ENCODE measurements at regions not wholly inside any gene's neighbourhood (a gene's known extent, or its start where the extent isn't known, plus 50 kb on each side); places are given as distances from the start of the nearest gene placed in this dataset.
"Not testable (repeated sequence)": the region's sequence is repeated elsewhere in the genome, so short reads cannot be mapped to it uniquely, and the experiment has no call there.

DNA sequence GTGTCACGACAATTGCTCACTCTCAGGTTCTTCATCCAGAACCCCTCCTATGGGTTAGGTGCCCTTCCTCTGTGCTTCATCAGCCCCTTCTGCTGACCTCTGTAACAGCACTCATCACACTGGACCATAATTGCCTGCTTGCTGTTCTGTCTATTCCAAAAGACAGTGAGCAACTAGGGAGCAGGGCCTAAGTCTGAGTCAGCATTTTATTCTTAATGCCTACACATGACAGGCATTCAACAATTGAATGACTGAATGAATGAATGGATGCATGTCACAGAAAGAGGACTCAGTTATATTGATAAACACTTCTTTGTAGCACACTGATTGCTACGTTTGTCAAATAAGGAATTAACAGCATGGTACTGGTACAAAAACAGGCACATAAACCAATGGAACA lies 317.0 kb downstream of the ZIC3 start:
- no peak for DNase-seq (ENCODE audit: low spot score)

GRCh38 chrX:137884813-137885212 lies 318.9 kb downstream of the ZIC3 start:
- not testable (repeated sequence) for DNase-seq (ENCODE audit: low spot score)

DNA sequence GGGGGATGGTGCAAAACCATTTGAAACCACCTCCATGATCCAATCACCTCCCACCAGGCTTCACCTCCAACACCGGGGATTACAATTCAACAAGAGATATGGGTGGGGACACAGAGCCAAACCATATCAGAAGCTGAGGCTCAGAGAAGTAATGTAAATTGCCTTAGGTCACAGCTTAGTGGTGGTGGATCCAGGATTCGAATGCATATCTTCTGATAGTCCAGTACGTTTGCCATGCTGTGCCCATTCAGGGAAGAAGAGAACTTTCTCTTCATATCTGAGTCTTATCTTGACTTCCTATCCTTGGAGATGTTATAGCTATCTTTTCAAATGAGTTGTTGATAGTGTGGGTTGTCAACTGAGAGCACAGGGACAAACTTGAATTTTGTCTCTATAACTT lies 325.5 kb downstream of the ZIC3 start:
- no peak for DNase-seq (ENCODE audit: low spot score)

- no peak for DNase-seq (ENCODE audit: low spot score)
Measured at GRCh38 chrX:137896123-137896522, 330.2 kb downstream of the ZIC3 start.

DNA sequence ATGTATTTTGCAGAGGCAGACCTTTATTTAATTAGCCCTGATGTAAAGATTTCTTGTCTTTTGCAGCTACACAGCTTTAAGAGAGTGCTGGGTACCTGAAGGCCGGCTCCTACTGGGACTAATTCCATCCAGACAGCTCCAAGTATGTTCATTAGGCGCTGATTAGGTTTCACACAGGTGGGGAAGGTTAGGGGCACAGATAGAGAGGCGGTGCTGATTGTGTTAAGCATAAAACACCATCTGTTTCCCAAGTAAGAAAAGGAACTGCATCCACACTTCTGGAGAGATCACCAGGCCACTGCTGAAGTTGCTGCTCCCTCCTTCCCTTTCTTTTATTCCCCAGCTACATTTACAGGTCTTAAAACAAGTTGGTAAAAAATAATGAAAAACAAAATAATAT lies 349.5 kb downstream of the ZIC3 start:
- DNase-seq (ENCODE audit: low spot score), result no peak

DNA sequence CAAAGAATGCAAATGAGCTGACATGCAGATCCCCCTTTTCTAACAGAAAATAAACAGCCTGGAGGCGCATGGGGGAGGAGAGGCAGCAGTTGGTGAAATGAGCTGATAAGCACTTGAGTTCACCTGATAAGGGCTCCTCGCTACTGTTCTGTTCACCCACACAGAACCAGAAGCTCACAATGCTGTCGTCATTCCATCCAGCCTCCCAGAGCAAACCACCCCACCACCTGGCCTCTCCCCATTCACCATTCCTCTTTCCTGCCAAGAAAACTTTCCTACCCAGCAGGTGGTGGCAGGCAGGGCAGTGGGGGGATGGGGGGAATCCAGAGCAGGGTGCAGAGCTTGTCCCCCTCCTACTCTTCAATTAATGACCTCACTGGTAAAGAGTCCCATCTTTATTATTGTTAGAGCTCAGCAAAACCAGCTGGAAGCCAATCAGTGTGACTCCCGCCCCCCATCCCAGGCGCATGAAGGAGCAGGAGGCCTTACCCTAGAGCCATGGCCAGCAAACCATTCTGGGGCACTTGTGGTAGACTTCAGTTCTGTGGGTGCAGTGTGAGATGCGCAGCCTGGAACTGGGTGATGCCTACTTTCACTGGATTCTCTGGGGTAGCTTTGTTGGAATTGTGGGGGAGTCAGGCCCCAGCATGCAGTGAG lies 350.3 kb downstream of the ZIC3 start:
- no peak for DNase-seq (ENCODE audit: low spot score)

- peak; percentile 8 for DNase-seq (ENCODE audit: low spot score)
Measured at GRCh38 chrX:137926090-137926489, 360.2 kb downstream of the ZIC3 start.

GRCh38 chrX:137929951-137930350 lies 364.0 kb downstream of the ZIC3 start:
- DNase-seq (ENCODE audit: low spot score), result no peak

- DNase-seq (ENCODE audit: low spot score), result no peak
Measured at GRCh38 chrX:137930533-137930932, 364.6 kb downstream of the ZIC3 start.

- DNase-seq (ENCODE audit: low spot score), result not testable (repeated sequence)
Measured at GRCh38 chrX:137934214-137934613, 368.3 kb downstream of the ZIC3 start.

- DNase-seq (ENCODE audit: low spot score), result not testable (repeated sequence)
Measured at GRCh38 chrX:137934887-137935286, 369.0 kb downstream of the ZIC3 start.

- no peak for DNase-seq (ENCODE audit: low spot score)
Measured at GRCh38 chrX:137945470-137945869, 379.5 kb downstream of the ZIC3 start.

DNA sequence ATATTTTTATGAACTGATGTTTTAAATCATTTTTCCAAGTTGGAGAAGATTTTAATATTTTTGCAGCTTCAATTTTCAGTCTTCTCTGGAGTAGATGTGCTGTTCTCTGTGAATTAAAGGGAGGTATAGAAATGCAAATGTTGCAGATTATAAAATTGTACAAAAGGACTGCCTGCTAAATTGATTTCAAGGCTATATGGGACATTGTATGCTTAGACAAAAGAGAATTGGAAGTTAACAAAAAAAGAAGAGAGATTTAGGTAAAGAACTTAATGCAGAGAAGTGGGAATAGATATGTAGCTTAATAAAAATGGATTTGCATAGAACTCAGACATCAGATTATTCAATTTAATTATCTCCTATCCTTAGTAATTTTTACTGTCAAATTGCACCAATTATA lies 403.3 kb downstream of the ZIC3 start:
- no peak for DNase-seq (ENCODE audit: low spot score)

DNA sequence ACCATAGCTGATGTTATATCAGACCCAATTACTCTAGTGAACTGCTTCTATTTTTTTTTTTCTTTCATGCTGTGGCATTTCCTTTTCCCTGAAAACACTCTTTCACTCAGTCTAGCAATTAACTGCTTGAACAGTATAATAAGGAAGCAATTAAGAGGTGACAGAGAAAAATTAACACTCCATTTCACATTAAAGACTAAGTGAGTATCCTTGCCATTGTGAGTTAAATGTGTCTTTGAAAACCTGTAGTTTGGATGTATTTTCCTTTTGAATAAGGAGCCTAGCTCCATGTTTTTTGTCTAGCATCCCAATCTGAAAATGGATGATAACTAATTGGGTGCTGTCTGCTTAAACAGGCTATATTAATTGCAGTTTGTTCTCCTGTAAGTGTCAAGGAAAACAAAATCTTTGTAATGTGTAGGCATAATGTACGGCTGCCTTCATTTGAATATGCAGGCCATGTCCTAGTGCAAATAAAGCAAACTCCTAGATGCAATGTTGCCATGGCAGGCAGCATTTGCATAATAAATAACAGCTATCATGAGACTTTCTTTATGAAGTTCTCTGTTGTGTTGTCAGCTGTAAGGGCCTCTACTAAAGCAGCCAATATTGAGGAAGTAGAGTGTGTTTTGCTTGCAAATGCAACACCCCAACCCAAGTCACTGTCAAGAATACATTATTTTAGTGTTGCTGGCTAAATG lies 416.7 kb downstream of the ZIC3 start:
- DNase-seq (ENCODE audit: low spot score), result no peak

- no peak for DNase-seq (ENCODE audit: low spot score)
Measured at GRCh38 chrX:137988470-137988869, 422.5 kb downstream of the ZIC3 start.

DNA sequence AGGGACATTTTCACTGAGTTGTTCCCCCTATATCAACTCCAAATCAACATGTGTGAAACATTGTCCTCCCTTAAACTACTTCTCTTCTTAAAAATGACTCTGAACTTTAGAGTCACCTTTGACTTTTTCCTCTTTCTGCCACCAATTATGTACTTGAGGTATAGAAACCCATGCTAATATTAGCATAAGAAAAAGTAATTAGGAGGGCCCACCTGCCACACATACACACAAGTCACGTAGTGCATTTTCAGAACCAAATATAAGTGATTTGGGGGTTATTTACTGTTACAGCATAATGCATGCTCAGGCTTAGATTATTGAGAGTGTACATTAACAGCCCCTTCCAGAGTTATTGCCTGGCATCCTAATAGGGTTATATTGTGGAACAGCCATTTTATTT lies 432.7 kb downstream of the ZIC3 start:
- no peak for DNase-seq (ENCODE audit: low spot score)

- DNase-seq (ENCODE audit: low spot score), result no peak
Measured at GRCh38 chrX:137999071-137999470, 433.1 kb downstream of the ZIC3 start.

- DNase-seq (ENCODE audit: low spot score), result no peak
Measured at GRCh38 chrX:137999552-137999951, 433.6 kb downstream of the ZIC3 start.

GRCh38 chrX:138001226-138001625 lies 435.3 kb downstream of the ZIC3 start:
- no peak for DNase-seq (ENCODE audit: low spot score)

- no peak for DNase-seq (ENCODE audit: low spot score)
Measured at GRCh38 chrX:138006180-138006579, 440.3 kb downstream of the ZIC3 start.

DNA sequence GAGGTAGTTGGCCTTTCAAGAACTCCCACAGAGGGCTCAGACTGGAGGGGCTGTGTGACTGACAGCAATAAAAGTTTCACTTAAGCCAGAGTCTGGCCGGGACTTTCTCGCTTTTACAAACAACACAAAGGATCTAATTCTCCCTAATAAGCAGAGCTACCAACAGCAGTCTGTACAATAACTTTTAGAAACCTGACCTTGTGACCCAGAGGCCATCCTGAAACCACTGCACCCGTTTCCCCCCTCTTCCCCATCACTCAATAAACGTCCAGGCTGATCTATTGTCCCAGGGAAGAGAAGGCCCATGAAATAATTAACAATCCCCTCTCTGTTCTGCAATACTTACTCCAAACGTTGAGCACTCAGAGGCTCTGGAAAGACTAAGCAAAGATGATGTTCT lies 442.4 kb downstream of the ZIC3 start:
- DNase-seq (ENCODE audit: low spot score), result no peak

DNA sequence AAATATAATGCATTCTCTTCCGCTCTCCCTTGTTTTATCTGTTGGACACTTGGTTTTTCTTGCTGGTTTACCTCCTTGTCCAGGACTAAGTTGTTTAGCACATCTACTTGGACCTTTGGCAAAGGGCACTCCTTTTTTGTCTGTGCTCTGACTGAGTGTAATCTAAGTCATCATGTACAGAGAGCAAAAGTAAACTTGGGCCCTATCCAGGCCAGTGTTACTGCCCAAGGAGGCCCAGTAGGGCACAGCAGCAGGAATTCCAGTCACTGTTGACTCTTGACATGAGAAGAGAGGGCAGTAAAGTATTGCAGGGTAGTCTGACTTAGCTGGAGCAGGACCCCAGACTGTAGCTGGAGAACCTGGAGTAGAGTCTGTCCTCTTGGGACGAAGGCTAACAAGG lies 445.5 kb downstream of the ZIC3 start:
- no peak for DNase-seq (ENCODE audit: low spot score)

DNA sequence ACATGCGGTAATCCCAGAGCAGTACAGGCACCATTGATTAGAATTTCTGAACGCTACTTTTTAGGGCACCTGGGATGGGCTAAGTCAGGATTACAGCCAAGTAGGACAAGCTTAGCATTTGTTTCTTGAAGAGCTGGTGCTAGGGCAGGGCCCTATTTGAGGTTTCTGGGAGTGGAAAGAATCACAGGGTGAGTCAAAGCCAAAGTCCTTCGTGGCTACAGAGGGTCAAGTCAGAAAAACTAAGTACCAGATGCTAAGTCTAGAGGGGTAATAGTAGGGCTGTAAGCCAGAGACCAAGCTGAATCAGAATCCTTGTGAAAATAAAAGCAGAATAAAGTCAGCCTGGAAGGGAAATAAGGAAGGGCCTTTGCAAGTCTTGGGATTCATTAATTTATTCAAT lies 448.6 kb downstream of the ZIC3 start:
- no peak for DNase-seq (ENCODE audit: low spot score)
